ENCODE measurements at regions not wholly inside any gene's neighbourhood (a gene's known extent, or its start where the extent isn't known, plus 50 kb on each side); places are given as distances from the start of the nearest gene placed in this dataset.

DNA sequence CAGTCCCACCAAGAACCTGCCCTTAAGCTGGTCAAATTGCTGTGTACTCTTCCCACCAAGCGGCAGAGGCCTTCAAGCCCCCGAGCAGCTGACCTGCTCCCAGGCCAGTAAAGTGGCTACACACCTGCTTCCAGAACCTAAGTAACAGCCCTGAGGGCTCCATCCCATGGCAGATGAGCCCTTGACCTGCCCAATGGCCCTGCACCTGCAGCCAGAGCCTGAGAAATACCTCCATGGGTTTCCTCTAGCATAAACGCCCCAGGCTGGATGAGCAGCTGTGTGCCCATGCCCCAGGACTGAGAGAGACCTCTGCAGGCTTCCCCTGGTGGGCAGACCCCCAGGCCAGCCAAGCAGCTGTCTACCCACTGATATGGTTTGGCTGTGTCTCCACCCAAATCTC, 123.0 kb upstream of the LAMA2 start:
- DNase-seq (no peak), ATAC-seq (replicated peaks) (no peak)
- Mint-ChIP-seq H3K9me3 (peaks cover 0 to 3% of the 10 kb centered on the region in 2 donors), H3K36me3 (ENCODE audit: insufficient read depth) (no peaks in the 10 kb centered on the region), H3K27ac (no peak overlapping the region), H3K4me3 (no peak overlapping the region), H3K4me1 (ENCODE audit: low read depth in 2 of 2) (no peaks in the 10 kb centered on the region), H3K27me3 (peaks cover 6 to 15% of the 10 kb centered on the region in 2 donors)

DNA sequence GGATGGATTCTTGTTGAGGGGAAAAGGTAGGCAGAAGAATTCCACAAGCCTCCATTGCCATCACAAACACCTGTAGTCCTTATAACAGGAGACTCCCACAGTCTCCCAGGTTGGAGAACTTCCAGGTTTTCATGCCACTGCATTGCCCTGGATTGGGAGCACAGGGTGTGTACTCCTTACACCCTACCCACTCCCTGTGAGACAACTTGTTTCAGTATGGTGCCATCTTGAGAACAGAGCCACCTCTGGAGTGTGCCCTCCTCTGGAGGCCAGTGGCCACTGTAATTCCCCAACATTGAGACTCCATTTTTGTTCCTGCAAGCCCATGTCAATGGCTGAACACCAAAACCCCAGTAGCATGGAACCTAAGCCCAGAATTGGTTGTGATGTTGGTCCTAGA, 123.5 kb upstream of the LAMA2 start:
- H3K9me3 Mint-ChIP-seq = peaks cover 0 to 3% of the 10 kb centered on the region in 2 donors
- ATAC-seq (replicated peaks) (no peak), DNase-seq (no peak)
- H3K36me3 Mint-ChIP-seq (ENCODE audit: insufficient read depth) = no peaks in the 10 kb centered on the region
- H3K4me1 Mint-ChIP-seq (ENCODE audit: low read depth in 2 of 2) = no peaks in the 10 kb centered on the region
- no peak overlapping the region for H3K4me3 Mint-ChIP-seq
- peaks cover 3 to 15% of the 10 kb centered on the region in 2 donors for H3K27me3 Mint-ChIP-seq
- H3K27ac Mint-ChIP-seq = no peak overlapping the region

DNA sequence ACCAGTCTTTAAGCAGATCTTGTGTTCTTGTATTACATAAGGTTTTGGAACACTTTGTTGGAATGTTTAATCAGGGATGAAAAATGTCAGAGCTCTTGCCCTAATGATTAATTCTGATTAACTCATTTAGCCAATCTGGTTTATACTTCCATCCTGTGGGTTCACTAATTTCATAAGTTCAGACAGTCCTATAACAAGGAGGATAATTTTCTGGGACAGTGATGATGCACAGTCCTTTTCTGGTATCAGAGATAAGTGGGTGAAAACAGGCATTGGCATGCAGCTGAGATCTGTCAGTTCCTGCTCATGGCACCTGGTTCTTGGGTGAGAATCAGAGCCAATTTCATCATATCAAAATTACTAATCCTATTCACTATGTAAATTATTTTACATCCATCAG, 125.0 kb upstream of the LAMA2 start:
- Mint-ChIP-seq H3K36me3 (ENCODE audit: insufficient read depth) (no peaks in the 10 kb centered on the region), H3K27me3 (peaks cover 0 to 14% of the 10 kb centered on the region in 2 donors), H3K4me3 (no peak overlapping the region), H3K27ac (no peak overlapping the region), H3K4me1 (ENCODE audit: low read depth in 2 of 2) (no peaks in the 10 kb centered on the region), H3K9me3 (peaks cover 0 to 3% of the 10 kb centered on the region in 2 donors)
- ATAC-seq (replicated peaks) (no peak), DNase-seq (no peak)

DNA sequence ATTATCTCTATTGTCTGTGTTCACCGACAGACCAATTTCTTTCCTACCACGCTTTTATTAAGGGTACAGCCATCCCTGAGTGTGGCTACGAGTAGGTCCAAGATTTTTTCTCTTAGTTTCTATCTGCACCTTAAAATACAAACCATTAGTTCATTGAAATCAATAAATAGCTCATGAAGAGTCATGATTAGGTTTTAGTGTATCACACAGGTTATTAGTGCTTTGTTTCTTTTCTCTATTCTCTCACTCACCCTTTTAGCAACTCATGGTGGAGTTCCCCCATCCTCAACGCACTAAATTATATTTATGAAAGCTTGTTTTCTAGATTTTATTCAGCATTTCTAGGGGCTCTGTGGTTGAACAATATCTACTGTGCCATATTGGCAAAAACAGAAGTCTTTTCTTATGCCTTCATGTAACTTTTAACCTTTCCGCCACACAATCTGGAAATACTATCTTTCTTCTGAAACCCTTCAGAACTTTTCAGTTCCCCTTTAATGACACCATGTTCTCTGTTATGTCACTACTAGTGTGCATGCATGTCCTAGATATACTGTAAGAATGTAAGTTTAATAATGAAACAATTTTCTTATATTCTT, 128.2 kb upstream of the LAMA2 start:
- Mint-ChIP-seq H3K27ac (no peak overlapping the region), H3K9me3 (no peaks in the 10 kb centered on the region), H3K4me3 (no peak overlapping the region), H3K27me3 (no peaks in the 10 kb centered on the region), H3K36me3 (ENCODE audit: insufficient read depth) (no peaks in the 10 kb centered on the region), H3K4me1 (ENCODE audit: low read depth in 2 of 2) (no peaks in the 10 kb centered on the region)
- no peak for DNase-seq
- ATAC-seq (replicated peaks) = no peak

DNA sequence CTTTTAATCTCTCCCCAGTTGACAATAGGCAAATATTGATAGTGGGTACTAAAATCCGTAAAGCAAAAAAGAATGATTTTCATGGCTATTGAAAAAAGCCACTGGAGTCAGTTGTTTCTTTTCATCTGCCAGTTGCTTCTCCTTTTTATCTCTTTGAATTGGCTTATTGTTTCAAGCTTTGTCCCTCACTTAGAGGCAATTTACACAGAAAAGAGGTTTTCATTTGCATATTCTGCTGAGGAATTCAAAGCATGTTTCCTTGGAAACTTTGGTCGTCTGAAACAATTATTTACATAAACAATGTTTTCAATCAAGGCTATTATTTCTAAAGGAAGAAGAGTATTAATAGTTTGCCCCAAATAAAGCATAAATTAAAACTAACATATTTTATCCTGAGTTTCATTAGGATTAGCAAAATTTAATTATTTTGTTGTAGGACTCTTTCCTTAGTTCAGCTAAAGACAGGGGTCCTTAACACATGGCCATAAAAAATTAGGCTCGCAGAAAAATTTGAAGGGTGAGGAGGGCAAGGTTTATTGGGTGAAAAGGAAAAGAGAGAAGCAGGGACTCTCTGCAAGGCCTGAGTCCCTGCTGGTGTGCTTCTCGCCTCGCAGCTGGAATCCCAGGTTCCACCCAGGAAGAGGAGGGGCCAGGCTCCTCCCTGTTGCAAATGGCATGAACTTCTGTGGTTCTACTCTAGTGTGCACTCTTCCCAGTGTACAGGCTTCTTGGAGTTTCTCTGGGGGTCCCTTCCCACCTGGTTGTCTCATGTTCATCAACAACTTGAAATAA, 138.8 kb upstream of the LAMA2 start:
- Mint-ChIP-seq H3K4me1 (ENCODE audit: low read depth in 2 of 2) (no peaks in the 10 kb centered on the region), H3K9me3 (no peaks in the 10 kb centered on the region), H3K36me3 (ENCODE audit: insufficient read depth) (no peaks in the 10 kb centered on the region), H3K4me3 (no peak overlapping the region), H3K27me3 (peaks cover 0 to 12% of the 10 kb centered on the region in 2 donors), H3K27ac (no peak overlapping the region)
- DNase-seq = no peak
- no peak for ATAC-seq (replicated peaks)

DNA sequence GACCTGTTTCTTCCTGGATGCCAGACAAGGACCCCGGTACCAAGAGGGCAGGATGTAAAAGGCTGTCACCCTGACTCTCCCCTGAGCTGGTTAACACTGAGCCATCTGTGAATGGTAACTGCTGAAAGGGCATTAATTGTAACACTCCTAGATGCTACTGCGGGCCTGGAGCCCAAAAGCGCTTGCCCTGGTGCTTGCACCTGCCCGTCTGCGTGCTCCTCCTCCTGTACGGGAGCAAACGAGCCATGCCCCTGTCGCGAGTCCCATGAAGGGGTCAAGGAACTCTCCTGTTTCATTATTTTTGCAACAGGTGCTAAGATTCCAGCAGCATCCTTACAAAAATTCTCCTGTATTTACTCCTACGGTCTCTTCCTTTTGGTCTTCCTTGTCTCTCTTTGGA, 140.0 kb upstream of the LAMA2 start:
- no peaks in the 10 kb centered on the region for H3K36me3 Mint-ChIP-seq (ENCODE audit: insufficient read depth)
- H3K4me3 Mint-ChIP-seq = no peak overlapping the region
- no peaks in the 10 kb centered on the region for H3K9me3 Mint-ChIP-seq
- ATAC-seq (replicated peaks) (no peak), DNase-seq (no peak)
- H3K4me1 Mint-ChIP-seq (ENCODE audit: low read depth in 2 of 2) = no peaks in the 10 kb centered on the region
- peaks cover 0 to 12% of the 10 kb centered on the region in 2 donors for H3K27me3 Mint-ChIP-seq
- H3K27ac Mint-ChIP-seq = no peak overlapping the region

DNA sequence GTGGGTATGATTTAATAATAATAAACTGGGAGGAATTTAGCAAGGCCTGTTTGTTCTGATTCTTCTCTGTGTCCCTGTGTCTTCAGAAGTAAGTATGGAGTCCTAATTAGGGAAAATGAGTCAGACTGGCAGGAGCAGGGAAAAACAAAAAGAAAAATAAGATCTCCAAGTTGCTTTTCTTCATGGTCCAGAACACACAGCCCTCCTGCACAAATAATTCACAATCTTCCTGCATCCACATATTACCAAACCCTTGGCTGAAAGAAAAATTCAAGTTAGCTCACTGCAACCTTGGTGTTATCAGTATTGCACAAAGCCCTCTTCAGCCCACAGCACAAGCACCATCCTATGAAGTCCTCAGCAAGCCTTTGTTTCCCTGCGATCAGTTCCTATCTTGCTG, 142.0 kb upstream of the LAMA2 start:
- no peak overlapping the region for H3K27ac Mint-ChIP-seq
- H3K4me1 Mint-ChIP-seq (ENCODE audit: low read depth in 2 of 2) = no peaks in the 10 kb centered on the region
- no peaks in the 10 kb centered on the region for H3K36me3 Mint-ChIP-seq (ENCODE audit: insufficient read depth)
- ATAC-seq (replicated peaks) = no peak
- DNase-seq = no peak
- H3K4me3 Mint-ChIP-seq = no peak overlapping the region
- H3K9me3 Mint-ChIP-seq = no peaks in the 10 kb centered on the region
- H3K27me3 Mint-ChIP-seq = peaks cover 0 to 12% of the 10 kb centered on the region in 2 donors

DNA sequence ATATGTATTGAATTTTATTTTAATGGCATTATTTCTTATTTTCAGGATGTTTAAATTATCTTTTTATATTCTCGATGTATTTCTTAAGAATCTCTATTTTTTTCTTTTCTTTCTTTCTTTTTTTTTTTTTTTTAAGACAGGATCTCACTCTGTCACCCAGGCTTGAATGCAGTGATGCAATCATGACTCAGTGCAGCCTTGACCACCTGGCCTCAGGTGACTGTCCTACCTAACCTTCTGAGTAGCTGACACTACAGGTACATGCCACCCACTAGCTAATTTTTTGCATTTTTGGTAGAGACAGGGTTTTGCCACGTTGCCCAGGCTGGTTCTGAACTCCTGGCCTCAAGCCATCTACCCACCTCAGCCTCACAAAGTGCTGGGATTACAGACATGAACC, 143.8 kb upstream of the LAMA2 start:
- Mint-ChIP-seq H3K4me3 (no peak overlapping the region), H3K4me1 (ENCODE audit: low read depth in 2 of 2) (no peaks in the 10 kb centered on the region), H3K9me3 (no peaks in the 10 kb centered on the region), H3K27me3 (peaks cover 6 to 12% of the 10 kb centered on the region in 2 donors), H3K27ac (no peak overlapping the region), H3K36me3 (ENCODE audit: insufficient read depth) (no peaks in the 10 kb centered on the region)
- ATAC-seq (replicated peaks) (no peak), DNase-seq (no peak)

DNA sequence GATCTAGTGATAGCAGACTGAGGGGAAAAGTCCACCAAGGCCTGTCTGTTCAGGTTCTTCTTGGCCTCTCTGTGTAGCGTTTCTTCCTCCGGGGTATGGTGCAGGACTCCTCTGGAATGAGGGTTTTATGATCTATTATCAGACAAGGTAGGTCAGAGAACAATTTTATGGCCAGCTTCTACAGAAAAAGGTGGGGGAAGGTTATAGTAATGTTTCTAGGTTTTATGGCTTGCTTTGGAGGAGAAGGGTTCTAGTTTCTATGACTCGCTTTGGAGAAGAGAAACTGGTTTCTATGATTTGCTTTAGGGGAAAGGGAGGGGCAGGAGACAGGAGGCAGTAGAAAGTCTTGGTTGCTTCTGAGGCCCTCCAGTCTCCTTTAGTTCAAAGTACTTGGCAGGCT, 144.8 kb upstream of the LAMA2 start:
- Mint-ChIP-seq H3K9me3 (no peaks in the 10 kb centered on the region), H3K4me1 (ENCODE audit: low read depth in 2 of 2) (no peaks in the 10 kb centered on the region), H3K4me3 (no peak overlapping the region), H3K27me3 (peaks cover 8 to 9% of the 10 kb centered on the region in 2 donors), H3K27ac (no peak overlapping the region), H3K36me3 (ENCODE audit: insufficient read depth) (no peaks in the 10 kb centered on the region)
- ATAC-seq (replicated peaks) (no peak), DNase-seq (no peak)

DNA sequence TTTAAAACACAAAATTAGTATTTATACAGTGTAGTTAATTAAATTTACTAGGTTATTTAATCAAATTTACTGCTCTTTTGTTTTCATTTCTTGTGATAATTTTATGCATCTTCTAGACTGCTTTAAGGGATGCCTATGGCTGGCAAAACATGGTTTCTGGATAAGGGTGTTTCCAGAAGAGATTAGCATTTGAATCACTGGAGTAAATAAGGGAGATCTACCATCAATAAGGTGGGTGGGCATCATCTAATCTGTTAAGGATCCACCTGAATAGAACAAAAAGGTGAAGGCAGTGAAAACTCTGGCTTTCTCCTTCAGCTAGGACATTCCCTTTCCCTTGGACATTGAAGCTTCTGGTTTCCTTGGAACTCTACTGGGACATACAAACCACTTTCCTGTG, 146.2 kb upstream of the LAMA2 start:
- no peak for ATAC-seq (replicated peaks)
- H3K4me3 Mint-ChIP-seq = no peak overlapping the region
- H3K9me3 Mint-ChIP-seq = no peaks in the 10 kb centered on the region
- H3K27ac Mint-ChIP-seq = no peak overlapping the region
- H3K36me3 Mint-ChIP-seq (ENCODE audit: insufficient read depth) = no peaks in the 10 kb centered on the region
- H3K4me1 Mint-ChIP-seq (ENCODE audit: low read depth in 2 of 2) = no peaks in the 10 kb centered on the region
- peaks cover 0 to 12% of the 10 kb centered on the region in 2 donors for H3K27me3 Mint-ChIP-seq
- no peak for DNase-seq

DNA sequence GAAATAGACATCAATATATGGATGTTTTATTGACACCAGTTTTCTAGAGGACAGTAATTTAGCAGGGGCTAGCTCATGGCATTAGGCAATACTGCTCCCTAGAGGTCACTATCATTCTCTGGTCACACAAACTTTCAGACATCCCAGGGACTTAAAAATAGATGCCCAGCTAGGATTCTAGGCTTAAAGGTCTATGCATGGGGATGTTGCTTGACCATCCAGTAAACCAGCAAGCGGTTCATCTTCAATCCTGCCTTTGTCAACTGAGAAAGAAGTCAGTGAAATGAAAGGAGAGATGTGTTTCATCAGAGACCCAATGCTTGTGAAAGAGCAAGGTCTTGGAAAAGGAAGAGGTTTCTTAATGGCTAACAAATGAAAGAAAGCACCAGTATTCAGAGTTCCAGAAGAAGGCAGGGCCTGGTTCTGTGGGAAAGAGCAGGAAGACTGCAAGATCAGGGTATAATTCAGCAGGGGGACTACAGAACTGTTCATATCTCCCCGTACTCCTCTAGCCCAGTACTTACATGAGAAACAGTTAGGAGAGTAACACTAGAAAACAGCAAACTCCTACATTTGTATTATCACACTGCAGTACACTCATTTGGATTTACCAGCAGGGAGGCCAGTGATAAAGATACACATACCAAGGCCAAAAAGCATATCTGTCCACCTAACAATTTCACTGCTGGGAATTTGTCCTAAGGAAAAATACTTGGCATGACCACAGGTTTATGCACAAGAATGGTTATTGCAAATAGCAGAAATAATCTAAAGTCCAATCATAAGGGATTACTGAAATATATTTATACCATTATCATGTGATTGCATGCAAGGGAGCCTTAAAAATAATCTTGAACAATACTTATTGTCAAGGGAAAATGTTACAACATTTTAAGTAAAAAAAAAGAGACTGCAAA, 151.4 kb upstream of the LAMA2 start:
- Mint-ChIP-seq H3K27ac (no peak overlapping the region), H3K4me3 (no peak overlapping the region), H3K4me1 (ENCODE audit: low read depth in 2 of 2) (no peaks in the 10 kb centered on the region), H3K27me3 (peaks cover 17 to 33% of the 10 kb centered on the region in 2 donors), H3K36me3 (ENCODE audit: insufficient read depth) (no peaks in the 10 kb centered on the region), H3K9me3 (no peaks in the 10 kb centered on the region)
- ATAC-seq (replicated peaks) (no peak), DNase-seq (no peak)

DNA sequence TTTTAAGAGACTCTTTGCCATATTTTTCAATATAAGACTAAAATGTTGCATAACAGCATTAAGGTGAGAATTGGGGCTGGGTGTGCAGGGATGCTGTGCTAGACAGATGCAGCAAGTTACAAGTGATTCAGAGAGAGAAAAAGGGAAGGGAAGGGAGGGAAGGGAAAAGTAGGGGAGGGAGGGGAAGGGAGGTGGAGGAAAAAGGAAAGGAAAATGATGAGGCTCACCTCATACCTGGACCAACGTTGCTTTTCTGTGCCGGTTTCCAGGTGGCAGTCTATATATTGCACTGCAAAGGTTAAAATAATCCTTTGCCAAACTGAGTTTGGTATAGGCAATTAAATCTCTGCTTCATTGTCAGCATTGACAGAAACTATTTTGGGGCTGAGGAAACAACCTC, 155.4 kb upstream of the LAMA2 start:
- DNase-seq (no peak), ATAC-seq (replicated peaks) (no peak)
- H3K36me3 Mint-ChIP-seq (ENCODE audit: insufficient read depth) = no peaks in the 10 kb centered on the region
- H3K4me3 Mint-ChIP-seq = no peak overlapping the region
- no peaks in the 10 kb centered on the region for H3K9me3 Mint-ChIP-seq
- H3K27ac Mint-ChIP-seq = no peak overlapping the region
- H3K4me1 Mint-ChIP-seq (ENCODE audit: low read depth in 2 of 2) = no peaks in the 10 kb centered on the region
- peaks cover 22 to 27% of the 10 kb centered on the region in 2 donors for H3K27me3 Mint-ChIP-seq

DNA sequence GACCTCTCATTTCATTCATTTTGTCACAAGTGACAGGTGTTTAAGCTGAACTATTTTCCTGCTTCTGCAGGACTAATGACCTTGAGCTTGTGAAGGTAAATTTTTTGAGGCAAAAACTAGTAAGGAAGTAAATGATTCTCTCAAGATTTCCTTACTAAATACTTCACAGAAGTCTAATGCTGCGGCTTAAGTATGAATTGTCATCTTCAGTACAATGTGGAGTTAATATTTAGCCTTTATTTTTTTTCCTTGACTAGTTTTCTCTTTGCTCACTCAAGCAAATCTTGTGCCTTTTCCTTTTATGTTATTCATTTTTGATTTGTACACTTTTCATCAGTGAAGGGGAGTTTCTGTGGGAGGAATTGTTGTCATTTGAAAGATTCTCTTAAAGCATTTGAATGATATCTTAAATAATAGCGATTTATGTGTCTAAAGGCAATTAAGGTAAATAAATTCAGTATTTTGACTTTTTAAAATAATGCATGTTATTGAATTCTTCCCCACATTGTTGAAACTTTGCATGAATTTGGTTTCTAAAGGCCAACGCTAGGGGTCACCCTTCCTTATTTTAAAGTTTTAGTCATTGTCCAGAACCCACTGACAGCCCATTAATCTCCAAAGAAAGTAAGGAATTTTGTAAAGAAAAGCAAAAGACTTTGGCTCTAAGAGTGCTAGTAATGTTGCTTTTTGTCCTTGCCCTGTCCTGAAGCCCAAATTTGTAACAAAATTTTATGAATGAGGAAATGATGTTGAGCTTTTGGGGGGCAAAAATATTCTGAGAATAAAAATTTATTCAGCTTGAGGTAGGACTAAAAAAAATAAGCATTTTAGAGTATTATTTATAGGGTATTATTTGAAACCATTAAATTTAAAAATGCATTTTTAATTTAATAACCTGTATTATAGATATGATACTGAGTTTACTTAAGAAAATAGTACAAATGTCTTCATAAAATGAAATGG, 157.4 kb upstream of the LAMA2 start:
- Mint-ChIP-seq H3K27me3 (peaks cover 14 to 27% of the 10 kb centered on the region in 2 donors), H3K36me3 (ENCODE audit: insufficient read depth) (no peaks in the 10 kb centered on the region), H3K27ac (no peak overlapping the region), H3K4me1 (ENCODE audit: low read depth in 2 of 2) (no peaks in the 10 kb centered on the region), H3K4me3 (no peak overlapping the region), H3K9me3 (no peaks in the 10 kb centered on the region)
- peak in 2 of 3 experiments; percentile 1 to 2 for DNase-seq
- ATAC-seq (replicated peaks) = no peak
